Left renal pelvis (tissue), 4 donors: ENCODE measurements at regions not wholly inside any gene's neighbourhood (a gene's known extent, or its start where the extent isn't known, plus 50 kb on each side); places are given as distances from the start of the nearest gene placed in this dataset.

Experiments used
- DNase-seq, 4 donors: peaks; one replicate each; pipeline ENCODE4 v3.0.0-alpha.2; 2013; ENCODE audit warnings: low read depth in 4 of 4, low spot score in 3 of 4

- no peak for DNase-seq
Measured at GRCh38 chr6:168384045-168385036, 56.6 kb upstream of the SMOC2 start.

GRCh38 chr6:168385037-168385759 is 55.8 kb upstream of the SMOC2 start:
- no peak for DNase-seq

GRCh38 chr6:168385858-168386735 is 54.9 kb upstream of the SMOC2 start:
- DNase-seq, result no peak

GRCh38 chr6:168386973-168387372 is 54.0 kb upstream of the SMOC2 start:
- DNase-seq, result no peak

- DNase-seq, result no peak
Measured at GRCh38 chr6:168387426-168387825, 53.6 kb upstream of the SMOC2 start.

- no peak for DNase-seq
Measured at GRCh38 chr6:168387911-168388310, 53.1 kb upstream of the SMOC2 start.

- no peak for DNase-seq
Measured at GRCh38 chr6:168388641-168389633, 52.0 kb upstream of the SMOC2 start.

GRCh38 chr6:168390749-168391420 is 50.1 kb upstream of the SMOC2 start:
- DNase-seq, result no peak
